ENCODE measurements at regions not wholly inside any gene's neighbourhood (a gene's known extent, or its start where the extent isn't known, plus 50 kb on each side); places are given as distances from the start of the nearest gene placed in this dataset.

DNA sequence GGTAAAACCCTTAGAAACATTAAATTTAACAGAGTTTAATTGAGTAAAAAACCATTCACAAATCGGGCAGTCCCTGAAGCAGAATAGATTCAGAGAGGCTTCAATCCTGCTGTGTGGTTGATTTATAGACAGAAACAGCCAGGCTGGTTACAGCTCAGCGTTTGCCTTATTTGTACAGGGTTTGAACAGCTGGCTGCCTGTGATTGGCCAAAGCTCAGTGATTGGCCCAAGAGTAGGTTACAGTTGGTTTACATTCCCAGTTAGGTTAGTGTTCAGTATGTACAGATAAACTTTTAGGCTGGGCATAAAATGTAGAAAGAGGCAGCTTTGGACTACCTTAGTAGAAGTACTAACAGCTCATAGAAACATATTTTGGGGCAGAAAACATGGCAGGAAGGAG, 210.4 kb upstream of the ELAC2 start:
- Histone ChIP-seq H2BK12ac (ENCODE audit: insufficient read length, low read depth, low read length) (no peak overlapping the region), H4K91ac (ENCODE audit: insufficient read length, low read depth, low read length) (no peak overlapping the region), H2BK120ac (ENCODE audit: low read depth, low read length, poor library complexity, severe bottlenecking) (no peak overlapping the region), H3K23ac (ENCODE audit: insufficient read length, low read depth, low read length) (no peak overlapping the region), H3K27me3 (ENCODE audit: insufficient read depth, low read length) (no peaks in the 10 kb centered on the region), H3K9me3 (ENCODE audit: control insufficient read depth, low read depth, low read length) (no peaks in the 10 kb centered on the region), H4K20me1 (ENCODE audit: control insufficient read depth, insufficient read depth, insufficient read length) (no peaks in the 10 kb centered on the region), H3K4me1 (ENCODE audit: insufficient read depth, low read length) (no peaks in the 10 kb centered on the region), H3K27ac (ENCODE audit: insufficient read length, low read depth, low read length) (no peak overlapping the region), H3K79me2 (ENCODE audit: insufficient read depth, low read length) (no peaks in the 10 kb centered on the region), H3K23me2 (ENCODE audit: insufficient read length, low read depth, low read length, poor library complexity, severe bottlenecking) (no peaks in the 10 kb centered on the region), H3K79me1 (ENCODE audit: insufficient read depth, low read depth, low read length, poor library complexity, severe bottlenecking) (no peaks in the 10 kb centered on the region), H2BK20ac (ENCODE audit: low read depth, low read length, poor library complexity, severe bottlenecking) (no peak overlapping the region), H3T11ph (ENCODE audit: low read length) (no peak overlapping the region), H4K5ac (ENCODE audit: insufficient read length, low read depth, low read length) (no peak overlapping the region), H3K56ac (ENCODE audit: insufficient read length, low read depth, low read length) (no peak overlapping the region), H3K14ac (ENCODE audit: insufficient read depth, low read length) (no peak overlapping the region), H2AK5ac (ENCODE audit: insufficient read length, low read length) (no peak overlapping the region), H3K4ac (ENCODE audit: low read depth, low read length) (no peak overlapping the region), H4K8ac (replicated peaks; ENCODE audit: insufficient read length, low read depth, low read length) (no peak overlapping the region), H3K4me2 (ENCODE audit: insufficient read depth, insufficient read length, low read length) (no peak overlapping the region), H2AFZ (ENCODE audit: low read length) (no peak overlapping the region), H3K9ac (ENCODE audit: extremely low read depth, insufficient read length, low read length) (no peak overlapping the region), H3K18ac (ENCODE audit: insufficient read length, low read depth, low read length) (no peak overlapping the region), H2BK15ac (ENCODE audit: low read depth, low read length) (no peak overlapping the region), H2BK5ac (ENCODE audit: insufficient read length, low read length) (no peak overlapping the region)
- no peak overlapping the region for H3K27ac Mint-ChIP-seq
- no peak for DNase-seq
- TF ChIP-seq CTCF (conservative IDR thresholded peaks at IDR 0.05): no peak
- no peak overlapping the region for H3K4me3 Mint-ChIP-seq
- H3K27me3 Mint-ChIP-seq (ENCODE audit: low read depth): no peaks in the 10 kb centered on the region
- no CpG with 5 or more reads among the region's 2 CpGs for WGBS (ENCODE audit: extremely low coverage, insufficient read length, low lambda C conversion rate)
- H3K36me3 Mint-ChIP-seq (ENCODE audit: insufficient read depth in 1 of 3, low read depth in 3 of 3): no peaks in the 10 kb centered on the region
- H3K4me1 Mint-ChIP-seq: peaks cover 14 to 22% of the 10 kb centered on the region in 2 experiments
- peaks cover 0 to 4% of the 10 kb centered on the region in 2 experiments; a peak in 1 of 5 replicates for H3K9me3 Mint-ChIP-seq

Data from H9 (cell line).